Activated CD4-positive, alpha-beta memory T cell treated with anti-CD3 and anti-CD28 coated beads, Interleukin-2, amount 10 ng/mL, durations not matched to agents 7 days and 5 days (primary cell): ENCODE measurements at regions not wholly inside any gene's neighbourhood (a gene's known extent, or its start where the extent isn't known, plus 50 kb on each side); places are given as distances from the start of the nearest gene placed in this dataset.
"Not testable (repeated sequence)": the region's sequence is repeated elsewhere in the genome, so short reads cannot be mapped to it uniquely, and the experiment has no call there.

Experiments
- CTCF ChIA-PET: fragments of 350-600 bp; sonication (Branson Sonifier 250); formaldehyde crosslinking; loops from one replicate; lab custom pipeline; 2021; ENCODE audit warnings: antibody characterized with exemption, inconsistent platforms; lab: Charles Lee
- POLR2A ChIA-PET: fragments of 350-600 bp; sonication (Branson Sonifier 250); formaldehyde crosslinking; loops from one replicate; lab custom pipeline; 2021; ENCODE audit warnings: antibody characterized with exemption; lab: Charles Lee
- DNase-seq: peaks from one replicate; pipeline ENCODE4 v3.0.0-alpha.2; 2020
- H3K27ac Mint-ChIP-seq: one replicate; pipeline ENCODE4 v1.8.0; 2021; ENCODE audit warnings: mild to moderate bottlenecking, mixed read lengths
- H3K27me3 Mint-ChIP-seq: one replicate; pipeline ENCODE4 v1.8.0; 2021; ENCODE audit warnings: mixed read lengths
- H3K36me3 Mint-ChIP-seq: one replicate; pipeline ENCODE4 v1.8.0; 2021; ENCODE audit warnings: low read depth, mixed read lengths
- H3K4me1 Mint-ChIP-seq: one replicate; pipeline ENCODE4 v1.8.0; 2021; ENCODE audit warnings: mixed read lengths
- H3K4me3 Mint-ChIP-seq: one replicate; pipeline ENCODE4 v1.8.0; 2021; ENCODE audit warnings: mild to moderate bottlenecking, mixed read lengths
- H3K9me3 Mint-ChIP-seq: one replicate; pipeline ENCODE4 v1.8.0; 2021; ENCODE audit warnings: mixed read lengths

- H3K4me1 Mint-ChIP-seq, H3K36me3 Mint-ChIP-seq, H3K9me3 Mint-ChIP-seq, POLR2A ChIA-PET, H3K4me3 Mint-ChIP-seq, CTCF ChIA-PET, H3K27ac Mint-ChIP-seq, DNase-seq, H3K27me3 Mint-ChIP-seq: not testable (repeated sequence)
These were observed 121.9 kb downstream of the LIMS4 start for GRCh38 chr2:110350718-110351117.

DNA sequence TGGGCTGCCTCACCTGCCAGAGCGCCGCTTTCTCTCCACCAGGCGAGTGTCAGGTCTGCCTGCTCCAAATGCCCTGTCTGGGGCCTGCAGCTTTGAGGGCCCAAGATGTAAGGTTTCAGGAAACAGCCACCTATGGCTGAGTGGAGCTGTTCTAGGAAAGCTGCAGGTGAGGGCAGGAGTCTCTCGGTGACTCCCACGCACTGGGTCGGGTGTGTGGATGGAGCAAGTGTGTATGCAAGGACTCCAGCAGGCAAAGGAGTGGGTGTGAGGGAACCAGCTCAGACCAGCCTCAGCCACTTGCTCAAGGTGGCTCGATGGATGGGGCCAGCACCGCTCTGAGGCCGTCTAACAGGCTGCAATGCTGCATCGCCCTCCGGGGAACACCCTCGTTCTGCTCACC is 123.7 kb downstream of the LIMS4 start:
- H3K27me3 Mint-ChIP-seq, CTCF ChIA-PET, H3K4me1 Mint-ChIP-seq, H3K27ac Mint-ChIP-seq, DNase-seq, H3K4me3 Mint-ChIP-seq, POLR2A ChIA-PET, H3K36me3 Mint-ChIP-seq, H3K9me3 Mint-ChIP-seq: not testable (repeated sequence)

GRCh38 chr2:110344405-110345035 is 128.1 kb downstream of the LIMS4 start:
- CTCF ChIA-PET, POLR2A ChIA-PET, H3K36me3 Mint-ChIP-seq, H3K4me1 Mint-ChIP-seq, H3K4me3 Mint-ChIP-seq, H3K27ac Mint-ChIP-seq, DNase-seq, H3K9me3 Mint-ChIP-seq, H3K27me3 Mint-ChIP-seq: not testable (repeated sequence)

DNA sequence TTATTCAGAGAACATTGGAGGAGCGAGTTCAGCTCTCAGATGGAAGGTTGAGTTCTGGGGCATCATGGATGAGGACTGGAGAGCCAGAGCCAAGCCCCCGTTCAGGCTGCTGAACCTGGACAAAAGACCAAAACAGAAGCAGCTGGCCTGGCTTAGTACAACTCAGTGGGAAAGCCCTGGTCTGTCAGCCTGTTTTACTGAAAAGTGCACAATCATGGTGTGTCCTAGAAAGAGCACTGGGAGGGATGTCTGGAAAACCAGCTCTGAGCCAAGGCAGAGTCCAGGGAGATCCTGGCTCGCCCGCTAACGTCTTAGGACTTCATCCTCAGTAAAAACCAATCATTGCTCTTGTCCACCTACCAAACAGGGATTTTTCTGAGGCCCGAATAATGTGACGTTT is 129.7 kb upstream of the MTLN start:
- H3K27me3 Mint-ChIP-seq, POLR2A ChIA-PET, H3K4me3 Mint-ChIP-seq, H3K9me3 Mint-ChIP-seq, H3K36me3 Mint-ChIP-seq, DNase-seq, CTCF ChIA-PET, H3K27ac Mint-ChIP-seq, H3K4me1 Mint-ChIP-seq: not testable (repeated sequence)

GRCh38 chr2:110339126-110339525 is 126.8 kb upstream of the MTLN start:
- POLR2A ChIA-PET, CTCF ChIA-PET, DNase-seq, H3K27ac Mint-ChIP-seq, H3K27me3 Mint-ChIP-seq, H3K9me3 Mint-ChIP-seq, H3K4me1 Mint-ChIP-seq, H3K36me3 Mint-ChIP-seq, H3K4me3 Mint-ChIP-seq: not testable (repeated sequence)

GRCh38 chr2:110338277-110339003 is 126.1 kb upstream of the MTLN start:
- DNase-seq, H3K36me3 Mint-ChIP-seq, CTCF ChIA-PET, H3K9me3 Mint-ChIP-seq, POLR2A ChIA-PET, H3K27ac Mint-ChIP-seq, H3K27me3 Mint-ChIP-seq, H3K4me3 Mint-ChIP-seq, H3K4me1 Mint-ChIP-seq: not testable (repeated sequence)

- H3K27me3 Mint-ChIP-seq, POLR2A ChIA-PET, DNase-seq, H3K9me3 Mint-ChIP-seq, H3K27ac Mint-ChIP-seq, H3K36me3 Mint-ChIP-seq, H3K4me3 Mint-ChIP-seq, H3K4me1 Mint-ChIP-seq, CTCF ChIA-PET: not testable (repeated sequence)
These were observed 123.7 kb upstream of the MTLN start for GRCh38 chr2:110336071-110336470.

- CTCF ChIA-PET, H3K36me3 Mint-ChIP-seq, H3K27ac Mint-ChIP-seq, H3K27me3 Mint-ChIP-seq, POLR2A ChIA-PET, H3K4me1 Mint-ChIP-seq, H3K9me3 Mint-ChIP-seq, DNase-seq, H3K4me3 Mint-ChIP-seq: not testable (repeated sequence)
These were observed 123.2 kb upstream of the MTLN start for GRCh38 chr2:110335415-110336049.

GRCh38 chr2:110333114-110334095 is 121.1 kb upstream of the MTLN start:
- H3K9me3 Mint-ChIP-seq, H3K4me1 Mint-ChIP-seq, DNase-seq, POLR2A ChIA-PET, H3K27ac Mint-ChIP-seq, H3K27me3 Mint-ChIP-seq, H3K4me3 Mint-ChIP-seq, CTCF ChIA-PET, H3K36me3 Mint-ChIP-seq: not testable (repeated sequence)

- H3K27me3 Mint-ChIP-seq, POLR2A ChIA-PET, H3K4me3 Mint-ChIP-seq, CTCF ChIA-PET, H3K9me3 Mint-ChIP-seq, H3K36me3 Mint-ChIP-seq, H3K27ac Mint-ChIP-seq, DNase-seq, H3K4me1 Mint-ChIP-seq: not testable (repeated sequence)
These were observed 119.3 kb upstream of the MTLN start for GRCh38 chr2:110331625-110332024.

DNA sequence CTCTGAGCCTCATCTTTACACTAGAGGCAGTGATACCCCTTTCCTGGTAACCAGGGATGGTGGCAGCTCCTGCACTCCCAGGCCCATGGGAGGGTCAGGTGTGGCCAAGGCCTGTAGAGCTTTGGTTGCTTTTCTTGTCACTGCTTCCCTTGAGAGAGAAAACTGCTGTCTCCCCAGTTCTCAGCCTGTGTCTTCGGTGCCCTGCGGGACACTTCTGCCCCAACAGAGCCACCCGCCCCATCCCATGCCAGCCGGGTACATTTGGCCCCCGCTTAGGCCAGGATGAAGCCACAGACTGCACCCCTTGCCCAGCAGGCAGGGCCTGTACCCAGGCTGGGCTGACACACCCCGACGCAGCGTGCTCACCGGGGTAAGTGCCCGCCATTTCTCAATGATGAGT is 117.4 kb upstream of the MTLN start:
- H3K4me3 Mint-ChIP-seq, H3K27ac Mint-ChIP-seq, CTCF ChIA-PET, H3K36me3 Mint-ChIP-seq, DNase-seq, H3K9me3 Mint-ChIP-seq, H3K27me3 Mint-ChIP-seq, POLR2A ChIA-PET, H3K4me1 Mint-ChIP-seq: not testable (repeated sequence)

- not testable (repeated sequence) for H3K4me1 Mint-ChIP-seq, H3K9me3 Mint-ChIP-seq, H3K4me3 Mint-ChIP-seq
These were observed 116.8 kb upstream of the MTLN start for GRCh38 chr2:110329158-110329557.

DNA sequence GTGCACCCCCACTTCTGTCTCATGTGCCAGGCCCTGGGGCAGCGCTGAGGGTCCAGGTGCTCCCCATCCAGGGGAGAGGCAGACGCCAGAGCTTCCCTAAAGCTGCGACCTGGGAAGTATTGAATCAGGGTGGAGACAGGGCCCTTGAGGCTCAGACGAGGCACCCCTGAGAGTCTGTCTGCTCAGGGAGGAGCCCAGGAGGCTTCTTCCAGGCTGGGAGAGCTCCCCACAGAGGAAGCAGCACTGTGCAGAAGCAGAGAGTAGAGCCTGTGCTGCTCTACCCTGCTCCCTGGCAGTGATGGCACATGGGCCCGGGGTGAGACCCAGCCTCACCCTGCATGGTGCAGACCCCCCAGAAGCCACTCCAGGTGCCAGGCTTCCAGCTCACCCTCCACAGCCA is 116.3 kb upstream of the MTLN start:
- DNase-seq, H3K4me3 Mint-ChIP-seq, H3K27ac Mint-ChIP-seq, H3K36me3 Mint-ChIP-seq, CTCF ChIA-PET, POLR2A ChIA-PET, H3K27me3 Mint-ChIP-seq, H3K9me3 Mint-ChIP-seq, H3K4me1 Mint-ChIP-seq: not testable (repeated sequence)

More at GRCh38 chr2:110329158-110329557, 116.8 kb upstream of the MTLN start:
- CTCF ChIA-PET, H3K27ac Mint-ChIP-seq, DNase-seq, H3K27me3 Mint-ChIP-seq, POLR2A ChIA-PET, H3K36me3 Mint-ChIP-seq: not testable (repeated sequence)
